ENCODE measurements at regions not wholly inside any gene's neighbourhood (a gene's known extent, or its start where the extent isn't known, plus 50 kb on each side); places are given as distances from the start of the nearest gene placed in this dataset.
"Not testable (repeated sequence)": the region's sequence is repeated elsewhere in the genome, so short reads cannot be mapped to it uniquely, and the experiment has no call there.

- DNase-seq: no peak
These were observed 87.9 kb downstream of the PHLDA1 start for GRCh38 chr12:75943730-75944096.

- not testable (repeated sequence) for DNase-seq
These were observed 89.9 kb downstream of the PHLDA1 start for GRCh38 chr12:75941661-75942060.

- no peak for DNase-seq
These were observed 92.4 kb downstream of the PHLDA1 start for GRCh38 chr12:75939016-75939642.

DNA sequence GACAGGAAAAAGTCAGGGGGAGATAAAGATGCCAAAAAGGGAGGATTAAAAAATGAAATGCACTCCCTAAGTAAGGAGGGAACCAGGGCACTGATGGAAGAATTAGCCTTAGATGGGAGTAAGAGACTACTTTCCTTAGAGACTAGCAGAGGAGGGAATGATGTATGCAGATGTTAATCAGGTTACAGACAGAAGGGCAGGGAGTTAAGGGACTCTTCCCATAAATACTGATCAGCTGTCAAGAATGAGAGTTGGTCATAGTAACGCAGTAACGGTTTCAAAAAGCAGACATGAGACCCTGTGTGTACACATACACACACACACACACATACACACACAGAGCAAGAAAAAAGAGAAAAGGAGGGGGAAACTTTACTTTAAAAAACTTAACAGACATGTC is 93.4 kb downstream of the PHLDA1 start:
- DNase-seq: no peak

GRCh38 chr12:75937486-75937885 is 94.1 kb downstream of the PHLDA1 start:
- no peak for DNase-seq

DNA sequence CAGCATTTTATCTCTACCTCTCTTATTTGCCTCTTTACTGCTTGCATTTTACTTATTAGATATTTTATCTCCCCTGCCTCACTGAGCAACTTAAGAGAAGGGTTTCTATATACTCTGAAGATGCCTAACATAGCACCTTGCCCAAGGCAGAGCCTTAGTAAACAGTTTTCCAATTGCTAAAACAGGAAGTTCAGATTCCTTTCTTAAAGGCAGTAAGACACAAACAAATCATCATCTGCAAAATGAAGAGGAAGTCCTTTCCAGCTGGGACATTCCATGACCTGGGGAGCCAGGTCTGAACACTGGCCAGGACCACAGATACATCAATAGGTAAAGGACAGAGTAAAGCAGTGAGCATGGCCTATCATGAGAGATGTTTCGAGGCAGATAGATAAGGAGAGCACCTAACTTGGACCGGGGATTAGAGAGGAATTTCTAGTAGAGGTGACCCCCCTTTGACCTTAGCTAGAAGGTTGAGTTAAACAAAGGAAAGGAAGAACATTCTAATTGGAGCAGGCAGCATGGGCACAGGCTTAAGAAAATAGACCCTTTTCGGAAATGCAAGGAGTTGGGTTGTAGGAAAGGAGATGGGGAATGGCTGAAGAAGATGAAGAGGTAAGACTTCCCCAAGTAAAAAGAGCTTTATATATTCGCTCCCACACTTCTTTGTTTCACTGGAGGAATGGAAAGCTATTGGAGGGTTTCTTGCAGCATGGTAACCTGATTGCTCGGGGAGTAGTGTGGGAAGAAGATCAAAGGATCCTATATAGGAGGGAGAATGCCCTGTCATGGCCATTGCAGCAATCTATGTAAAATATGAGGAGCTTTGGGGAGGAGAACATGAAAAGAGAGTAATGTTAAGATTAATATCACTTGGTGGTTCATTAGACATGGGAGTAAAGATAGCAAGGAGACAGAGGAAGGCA is 94.8 kb downstream of the PHLDA1 start:
- DNase-seq: no peak

DNA sequence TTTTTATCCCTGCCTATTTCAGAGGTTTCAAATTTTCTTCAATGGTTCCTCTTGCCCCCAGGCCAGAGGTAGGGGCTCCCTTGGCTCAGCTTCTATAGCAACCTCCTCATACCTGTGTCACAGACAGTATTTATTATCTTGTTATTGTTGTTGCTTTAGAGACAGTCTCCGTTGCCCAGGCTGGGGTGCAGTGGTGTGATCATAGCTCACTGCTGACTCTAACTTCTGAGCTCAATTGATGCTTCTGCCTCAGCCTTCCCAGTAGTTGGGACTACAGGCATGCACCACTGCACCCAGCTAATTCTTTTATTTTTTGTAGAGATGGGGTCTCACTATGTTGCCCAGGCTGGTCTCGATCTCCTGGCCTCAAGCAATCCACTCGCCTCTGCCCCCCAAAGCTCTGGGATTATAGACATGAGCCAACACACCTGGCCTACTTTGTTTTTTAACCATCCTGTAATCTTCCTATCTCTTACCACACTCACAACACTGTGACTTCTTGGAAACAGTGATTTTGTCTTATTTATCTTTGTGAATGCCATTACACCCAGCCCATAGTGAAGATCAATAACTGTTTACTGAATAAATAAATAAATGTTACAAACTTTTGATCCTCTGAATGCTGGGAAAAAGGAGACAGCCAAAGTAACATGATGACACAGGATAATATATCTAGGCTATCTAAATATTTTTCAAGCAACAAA is 95.9 kb downstream of the PHLDA1 start:
- DNase-seq: no peak

DNA sequence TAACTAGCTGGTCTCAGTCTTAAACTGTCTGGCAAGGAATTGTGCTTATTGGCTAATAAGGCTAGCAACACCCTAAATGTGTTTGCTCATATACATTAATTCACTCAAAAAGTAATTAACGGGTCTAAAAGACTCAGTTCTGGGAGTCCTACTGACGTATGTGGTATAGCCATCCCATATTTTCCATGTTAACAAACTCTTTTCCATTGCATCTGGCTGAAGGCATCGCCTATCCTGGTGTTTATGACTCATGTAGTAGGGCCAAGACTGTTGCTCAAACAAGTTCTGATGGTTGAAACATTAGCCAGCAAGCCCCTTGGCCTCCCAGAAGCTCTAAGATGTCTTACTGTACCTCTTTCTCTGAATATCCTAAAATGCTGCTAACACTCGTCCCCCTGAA is 98.5 kb downstream of the PHLDA1 start:
- DNase-seq: no peak

DNA sequence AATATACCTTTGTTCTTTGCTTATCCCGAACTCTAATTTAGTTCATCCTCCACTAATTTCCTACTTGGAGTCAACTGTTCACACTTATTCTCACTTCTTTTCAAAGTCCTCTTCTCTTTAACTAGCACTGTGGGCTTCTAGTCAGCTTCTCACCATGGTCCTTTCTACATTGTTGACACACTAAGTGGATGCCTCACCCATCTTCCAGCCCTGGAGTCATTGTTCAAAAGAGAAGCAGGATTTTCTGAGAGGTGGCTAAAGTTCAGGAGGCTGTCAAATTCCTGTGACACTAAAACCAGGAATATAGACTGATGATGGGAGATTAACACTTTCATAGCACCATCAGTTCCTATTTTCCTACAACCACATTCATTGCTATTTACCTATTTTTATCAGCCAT is 99.3 kb downstream of the PHLDA1 start:
- DNase-seq: no peak

DNA sequence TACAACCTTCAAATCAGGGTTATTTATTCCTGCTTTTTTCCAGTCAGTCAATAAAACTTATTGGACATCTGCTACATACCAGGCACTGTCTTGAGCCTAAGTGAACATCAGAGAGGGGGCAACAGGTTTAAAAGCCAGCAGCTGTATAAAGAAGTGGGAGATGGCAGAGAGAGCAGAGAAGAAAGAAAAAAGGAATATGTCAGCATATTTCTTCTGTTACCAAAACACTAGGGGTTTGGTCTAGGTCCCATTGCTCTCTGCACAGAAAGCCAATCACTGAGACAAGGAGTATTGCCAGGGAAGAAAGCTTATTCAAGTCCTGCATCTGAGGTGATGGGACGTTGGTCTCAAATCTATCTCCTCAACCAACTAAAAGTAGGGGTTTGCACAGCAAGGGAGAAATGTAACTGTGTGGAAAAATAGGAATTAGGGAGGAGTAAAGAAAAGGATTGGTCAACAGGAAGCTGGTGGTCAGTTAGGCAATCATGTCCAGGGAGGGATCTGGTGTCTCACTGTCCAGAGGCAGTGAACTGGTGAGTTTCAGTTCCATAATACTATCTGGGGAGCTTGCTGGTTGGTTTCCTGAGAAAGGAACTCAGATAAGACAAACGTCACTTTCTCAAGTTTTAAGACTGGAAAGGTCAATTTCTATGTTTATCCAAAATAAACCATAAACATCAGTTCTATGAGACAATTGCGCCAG is 107.5 kb downstream of the PHLDA1 start:
- no peak for DNase-seq

DNA sequence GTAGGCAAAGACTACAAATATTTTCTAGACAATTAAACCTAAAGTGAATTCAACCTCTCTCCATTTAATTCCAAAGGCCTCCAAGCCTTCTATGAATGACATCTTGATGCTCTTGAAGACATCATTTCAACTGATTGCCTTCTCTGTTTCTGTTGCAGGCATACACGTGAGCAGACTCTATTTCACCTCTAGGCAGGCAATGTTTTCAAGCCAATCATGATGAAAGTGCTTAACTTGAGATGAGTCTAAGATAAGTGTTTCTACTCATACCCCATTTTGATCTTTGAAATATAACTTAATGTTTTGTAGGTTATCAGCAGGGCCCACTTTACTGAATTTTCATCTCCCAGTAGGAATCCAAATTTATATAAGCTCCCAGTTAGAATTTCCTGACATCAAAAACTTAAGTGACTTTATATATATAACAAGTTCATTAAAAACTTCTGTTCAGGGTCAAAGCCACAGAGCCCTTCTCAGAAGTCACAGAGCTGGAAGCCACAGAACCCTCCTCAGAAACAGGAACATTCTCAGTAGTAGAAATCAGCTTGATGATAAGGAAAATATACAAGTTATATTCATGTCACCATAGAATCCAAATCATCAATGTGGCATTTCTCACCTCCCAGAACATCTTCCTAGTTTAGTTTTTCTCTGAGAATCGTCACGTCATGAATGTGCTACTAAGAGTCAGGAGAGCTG is 108.5 kb downstream of the PHLDA1 start:
- DNase-seq: no peak

GRCh38 chr12:75921622-75922289 is 109.8 kb downstream of the PHLDA1 start:
- no peak for DNase-seq

DNA sequence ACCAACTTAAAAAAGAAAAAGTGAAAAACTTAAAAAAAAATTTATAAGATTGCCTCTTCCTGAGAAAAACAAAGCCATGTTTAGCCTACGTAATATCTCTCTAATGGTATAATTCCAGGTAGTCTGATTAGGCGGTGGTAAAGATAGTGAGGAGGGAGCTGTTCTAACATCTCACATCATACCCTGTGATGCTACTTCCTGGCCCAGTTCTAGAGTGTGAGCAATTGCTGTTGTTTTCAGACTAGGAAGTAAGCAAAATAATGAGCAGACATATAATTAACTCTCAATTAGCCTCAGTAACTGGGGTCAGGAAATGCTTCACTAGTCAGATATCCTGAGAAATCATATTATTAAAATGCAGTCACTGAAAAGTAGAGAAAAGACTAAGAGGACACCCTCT is 113.9 kb downstream of the PHLDA1 start:
- DNase-seq: no peak

- no peak for DNase-seq
These were observed 114.5 kb downstream of the PHLDA1 start for GRCh38 chr12:75917083-75917482.

DNA sequence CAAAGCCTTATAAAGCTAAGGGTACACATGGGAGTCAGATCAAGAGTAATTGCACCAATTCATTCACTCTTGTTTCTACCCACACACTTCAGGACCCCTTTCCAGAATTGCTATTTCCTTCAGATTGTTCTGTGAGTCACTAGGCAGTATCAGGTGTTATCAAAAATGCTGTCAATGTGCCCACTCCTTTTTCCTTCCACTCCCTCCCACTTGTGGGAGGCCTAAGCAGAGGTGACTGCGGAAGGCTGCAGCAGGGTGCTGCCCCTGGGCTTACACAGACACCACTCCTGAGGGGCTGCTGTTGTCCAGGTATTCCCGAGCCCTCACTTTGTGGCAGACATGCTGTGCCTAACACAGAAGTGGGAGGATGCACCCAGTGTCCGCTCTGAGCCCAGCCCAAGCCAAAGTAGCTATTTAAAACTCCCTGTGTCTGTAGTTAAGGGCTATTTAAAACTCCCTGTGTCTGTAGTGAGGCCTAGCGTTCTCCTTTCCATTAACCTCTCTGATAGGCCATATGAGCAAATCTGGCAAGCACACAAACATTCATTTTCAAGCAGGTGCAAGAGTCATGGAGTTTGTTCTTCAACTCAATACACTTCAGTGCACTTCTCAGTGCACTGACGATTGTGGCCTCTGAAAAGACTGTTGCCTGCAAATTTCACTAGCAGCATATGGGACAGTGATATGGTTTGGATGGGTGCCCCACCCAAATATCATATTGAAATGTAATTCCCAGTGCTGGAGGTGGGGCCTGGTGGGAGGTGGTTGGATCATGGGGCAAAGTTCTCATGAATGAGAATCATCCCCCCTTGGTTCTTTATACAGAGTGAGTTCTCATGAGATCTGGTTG is 117.8 kb downstream of the PHLDA1 start:
- no peak for DNase-seq

DNA sequence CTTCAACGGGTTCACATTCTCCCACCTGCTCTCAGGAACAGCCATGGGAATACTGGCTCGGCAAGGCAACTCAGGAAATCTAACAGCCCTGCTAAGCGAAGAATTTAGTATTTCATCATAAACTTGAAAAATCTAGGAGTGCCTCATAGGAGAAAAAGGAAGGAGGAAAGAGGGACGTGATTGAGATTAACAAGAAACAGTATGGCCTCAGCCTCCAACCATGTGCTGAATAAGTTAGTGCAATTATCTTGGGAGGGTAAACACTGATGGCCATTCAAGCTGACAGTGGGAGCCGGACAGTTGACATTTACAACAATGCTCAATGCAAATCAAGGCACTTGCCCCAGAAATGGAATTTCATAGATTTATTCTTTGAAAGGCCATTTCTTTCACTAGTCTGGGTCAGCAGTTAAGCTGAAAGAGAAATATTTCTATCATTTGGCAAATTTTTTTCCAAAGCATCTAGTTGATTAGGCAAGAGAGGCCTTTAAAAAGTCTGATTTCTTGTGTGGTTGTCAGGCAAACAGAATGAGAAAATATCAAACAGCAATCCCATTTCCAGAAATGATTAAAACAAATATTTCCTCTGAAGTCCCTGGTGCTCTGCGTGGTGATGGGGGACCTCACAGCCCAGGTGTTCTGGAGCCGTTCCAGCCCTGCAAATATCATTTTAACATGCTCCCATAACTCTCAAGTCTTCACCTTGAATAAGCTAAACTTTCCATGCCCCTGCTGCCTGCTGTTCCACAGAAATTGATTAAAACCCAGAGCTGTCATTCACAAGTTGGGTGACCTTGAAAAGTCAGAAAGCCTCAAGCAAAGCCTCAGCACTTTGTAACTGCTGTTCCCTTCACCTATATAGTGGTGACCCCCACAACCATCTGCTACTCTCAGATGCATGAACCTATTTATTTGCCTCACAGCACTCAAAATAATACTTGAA is 121.6 kb downstream of the PHLDA1 start:
- no peak for DNase-seq

DNA sequence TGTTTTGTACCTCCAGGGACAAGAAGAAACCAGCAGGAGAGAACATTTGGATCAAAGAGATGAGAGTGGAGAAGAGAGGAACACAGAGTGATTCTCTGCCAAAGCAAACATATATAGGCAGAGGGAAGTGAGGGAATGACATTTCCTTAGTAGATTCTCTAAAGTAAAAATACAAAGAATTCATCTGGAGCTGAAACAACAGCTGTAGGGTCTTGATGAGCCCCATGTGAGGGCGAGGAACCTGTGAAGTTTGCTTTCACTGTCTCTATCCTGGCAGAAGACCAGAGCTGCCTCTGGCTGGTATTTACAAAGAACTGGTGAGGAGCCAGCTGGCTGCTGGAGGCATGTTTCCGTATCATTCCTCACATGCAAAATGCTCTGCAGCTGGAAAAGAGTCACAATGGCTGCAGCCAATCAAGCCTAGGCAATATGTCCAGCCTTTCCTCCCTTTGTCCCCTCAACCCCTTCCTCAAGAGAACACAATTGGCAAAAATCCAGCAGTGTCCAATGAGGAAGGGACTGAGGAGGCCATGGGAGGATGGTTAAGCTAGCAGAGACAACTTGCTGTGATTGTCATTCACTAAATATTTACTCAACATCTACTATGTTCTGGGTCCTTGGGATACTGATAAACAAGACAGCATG is 122.5 kb downstream of the PHLDA1 start:
- DNase-seq: no peak

GRCh38 chr12:75905922-75906321 is 125.7 kb downstream of the PHLDA1 start:
- DNase-seq: no peak

- DNase-seq: no peak
These were observed 130.8 kb downstream of the PHLDA1 start for GRCh38 chr12:75900781-75901254.
